ENCODE measurements at regions not wholly inside any gene's neighbourhood (a gene's known extent, or its start where the extent isn't known, plus 50 kb on each side); places are given as distances from the start of the nearest gene placed in this dataset.

DNA sequence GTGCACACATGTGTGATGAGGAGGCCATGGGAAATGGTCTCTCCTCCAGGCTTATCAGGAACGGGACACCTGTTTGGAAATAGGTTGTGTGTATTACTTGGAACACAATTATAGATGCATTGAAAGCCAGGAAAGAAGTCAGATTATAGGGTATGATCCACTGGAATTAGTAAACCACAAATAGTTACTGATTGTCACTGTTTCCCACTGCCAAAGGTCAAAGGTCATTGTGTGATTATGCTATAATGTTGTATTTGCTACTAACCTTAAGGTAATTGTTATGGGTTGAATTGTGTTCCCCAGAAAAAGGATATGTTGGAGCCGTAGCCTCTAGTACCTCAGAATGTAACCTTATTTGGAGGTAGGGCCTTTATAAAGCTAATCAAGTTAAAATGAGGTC lies 129.9 kb upstream of the FBXO33 start:
- H3K4me3 ChIP-seq = no peak overlapping the region
- WGBS, 2 donors = 79 to 86% methylated on average over 2 of the region's 2 CpGs
- H3K27ac ChIP-seq = no peak overlapping the region
- intact Hi-C loops (cut with DNase I) = no loop called here
- TF ChIP-seq, protein P1, sequence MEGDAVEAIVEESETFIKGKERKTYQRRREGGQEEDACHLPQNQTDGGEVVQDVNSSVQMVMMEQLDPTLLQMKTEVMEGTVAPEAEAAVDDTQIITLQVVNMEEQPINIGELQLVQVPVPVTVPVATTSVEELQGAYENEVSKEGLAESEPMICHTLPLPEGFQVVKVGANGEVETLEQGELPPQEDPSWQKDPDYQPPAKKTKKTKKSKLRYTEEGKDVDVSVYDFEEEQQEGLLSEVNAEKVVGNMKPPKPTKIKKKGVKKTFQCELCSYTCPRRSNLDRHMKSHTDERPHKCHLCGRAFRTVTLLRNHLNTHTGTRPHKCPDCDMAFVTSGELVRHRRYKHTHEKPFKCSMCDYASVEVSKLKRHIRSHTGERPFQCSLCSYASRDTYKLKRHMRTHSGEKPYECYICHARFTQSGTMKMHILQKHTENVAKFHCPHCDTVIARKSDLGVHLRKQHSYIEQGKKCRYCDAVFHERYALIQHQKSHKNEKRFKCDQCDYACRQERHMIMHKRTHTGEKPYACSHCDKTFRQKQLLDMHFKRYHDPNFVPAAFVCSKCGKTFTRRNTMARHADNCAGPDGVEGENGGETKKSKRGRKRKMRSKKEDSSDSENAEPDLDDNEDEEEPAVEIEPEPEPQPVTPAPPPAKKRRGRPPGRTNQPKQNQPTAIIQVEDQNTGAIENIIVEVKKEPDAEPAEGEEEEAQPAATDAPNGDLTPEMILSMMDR (IDR thresholded peaks at IDR 0.05) = no peak
- no peak for TF ChIP-seq POLR2A (IDR thresholded peaks at IDR 0.05)
- DNase-seq = no peak
- H3K9me3 ChIP-seq = peaks cover 0 to 17% (median 2%) of the 10 kb centered on the region in 3 donors
- H3K4me1 ChIP-seq = no peaks in the 10 kb centered on the region
- no peaks in the 10 kb centered on the region for H3K36me3 ChIP-seq
- no peaks in the 10 kb centered on the region for H3K27me3 ChIP-seq

DNA sequence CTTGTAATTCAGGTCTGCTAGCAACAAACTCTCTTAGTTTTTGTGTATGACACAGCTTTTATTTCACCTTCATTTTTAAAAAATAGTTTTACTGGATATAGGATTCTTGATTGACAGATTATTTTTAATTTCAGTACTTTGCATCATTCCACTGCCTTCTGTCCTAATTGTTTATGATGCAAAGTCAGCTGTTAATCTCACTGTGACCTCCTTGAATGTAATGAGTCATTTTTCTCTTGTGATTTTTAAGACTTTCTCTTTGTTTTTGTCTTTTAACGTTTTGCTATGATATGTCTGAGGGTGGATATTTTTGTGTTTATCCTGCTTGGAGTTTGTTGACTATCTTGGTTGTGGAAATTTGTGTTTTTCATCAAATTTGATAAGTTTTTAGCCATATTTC lies 126.3 kb upstream of the FBXO33 start:
- Histone ChIP-seq H3K36me3 (no peaks in the 10 kb centered on the region), H3K9me3 (peaks cover 0 to 29% (median 2%) of the 10 kb centered on the region in 3 donors), H3K27me3 (no peaks in the 10 kb centered on the region), H3K4me3 (no peak overlapping the region), H3K27ac (no peak overlapping the region), H3K4me1 (no peaks in the 10 kb centered on the region)
- TF ChIP-seq, protein P1 (IDR thresholded peaks at IDR 0.05) = no peak
- TF ChIP-seq POLR2A (IDR thresholded peaks at IDR 0.05) = no peak
- 53 to 58% methylated on average over 1 of the region's 1 CpG for WGBS, 2 donors
- intact Hi-C loops (cut with DNase I) = no loop called here
- DNase-seq = no peak

DNA sequence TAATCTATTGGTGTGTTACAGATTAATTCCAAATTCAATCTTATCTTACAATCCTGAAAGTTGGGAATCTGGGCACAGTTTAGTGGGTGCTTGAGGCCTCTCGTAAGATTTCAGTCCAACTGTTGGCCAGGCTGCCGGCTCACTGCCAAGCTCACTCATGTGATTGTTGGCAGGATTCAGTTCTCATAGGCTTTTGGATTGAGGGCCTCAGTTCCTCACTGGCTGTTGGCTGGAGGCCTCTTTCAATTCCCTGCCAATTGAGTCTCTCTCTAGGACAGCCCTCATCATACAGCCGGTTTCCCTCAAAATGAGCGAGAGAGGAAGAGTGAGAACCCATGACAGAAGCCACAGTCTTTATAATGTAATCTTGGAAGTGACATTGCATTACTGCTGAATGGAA lies 123.5 kb upstream of the FBXO33 start:
- Histone ChIP-seq H3K4me3 (no peak overlapping the region), H3K36me3 (no peaks in the 10 kb centered on the region), H3K27me3 (no peaks in the 10 kb centered on the region), H3K27ac (no peak overlapping the region), H3K9me3 (peaks cover 0 to 24% (median 2%) of the 10 kb centered on the region in 3 donors), H3K4me1 (no peaks in the 10 kb centered on the region)
- TF ChIP-seq, protein P1 (IDR thresholded peaks at IDR 0.05) = no peak
- TF ChIP-seq POLR2A (IDR thresholded peaks at IDR 0.05) = no peak
- intact Hi-C loops (cut with DNase I) = no loop called here
- DNase-seq = no peak
- 58 to 89% methylated on average over 3 to 4 of the region's 4 CpGs for WGBS, 2 donors

DNA sequence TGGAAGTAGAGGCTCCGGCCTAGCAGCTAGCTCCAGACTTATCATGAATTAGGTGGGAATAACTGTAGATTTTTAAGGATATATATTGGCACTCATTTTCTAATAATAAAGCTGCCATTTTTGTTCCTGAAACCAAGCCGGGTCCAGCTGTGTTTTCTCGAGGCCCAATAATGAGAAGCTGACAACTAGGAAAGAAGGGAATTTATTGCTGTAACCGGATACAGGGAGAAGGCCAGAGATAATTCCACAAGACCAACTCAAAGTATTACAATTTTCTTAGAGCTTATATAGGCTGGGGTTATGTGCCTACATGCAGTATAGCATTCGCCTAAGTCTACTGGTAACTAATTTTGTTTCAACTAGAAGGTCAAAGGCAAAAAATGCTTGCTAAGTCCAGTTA lies 122.3 kb upstream of the FBXO33 start:
- no peak for DNase-seq
- no peak overlapping the region for H3K27ac ChIP-seq
- peaks cover 0 to 23% (median 0%) of the 10 kb centered on the region in 3 donors for H3K9me3 ChIP-seq
- no peaks in the 10 kb centered on the region for H3K36me3 ChIP-seq
- H3K27me3 ChIP-seq = no peaks in the 10 kb centered on the region
- TF ChIP-seq, protein P1 (IDR thresholded peaks at IDR 0.05) = no peak
- no peak for TF ChIP-seq POLR2A (IDR thresholded peaks at IDR 0.05)
- no peak overlapping the region for H3K4me3 ChIP-seq
- H3K4me1 ChIP-seq = no peaks in the 10 kb centered on the region
- WGBS, 2 donors = 78 to 82% methylated on average over 5 of the region's 5 CpGs
- intact Hi-C loops (cut with DNase I) = no loop called here

DNA sequence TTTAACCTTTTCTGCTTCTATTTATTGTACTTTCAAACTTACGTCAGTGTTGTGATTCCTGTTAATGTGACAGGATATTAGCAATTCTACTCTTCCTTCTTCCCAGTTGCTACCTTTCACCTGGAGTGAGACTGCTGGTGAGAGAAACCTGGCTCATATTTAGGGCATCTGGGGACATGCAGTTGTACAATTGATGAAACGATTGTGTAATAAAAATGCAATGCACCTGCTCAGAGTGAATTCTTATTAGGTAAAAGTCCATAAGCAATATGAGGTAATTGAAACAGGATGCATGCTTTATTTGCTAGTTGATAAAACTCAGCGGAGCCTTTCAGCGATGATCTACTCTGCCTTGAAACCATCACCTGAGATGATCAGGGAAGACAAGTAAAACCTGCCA lies 116.1 kb upstream of the FBXO33 start:
- H3K27ac ChIP-seq = no peak overlapping the region
- no peak for DNase-seq
- TF ChIP-seq POLR2A (IDR thresholded peaks at IDR 0.05) = no peak
- TF ChIP-seq, protein P1 (IDR thresholded peaks at IDR 0.05) = no peak
- WGBS, 2 donors = 73 to 81% methylated on average over 4 of the region's 4 CpGs
- H3K27me3 ChIP-seq = no peaks in the 10 kb centered on the region
- H3K4me1 ChIP-seq = no peaks in the 10 kb centered on the region
- intact Hi-C loops (cut with DNase I) = no loop called here
- H3K9me3 ChIP-seq = peaks cover 0 to 18% (median 0%) of the 10 kb centered on the region in 3 donors
- H3K36me3 ChIP-seq = no peaks in the 10 kb centered on the region
- H3K4me3 ChIP-seq = no peak overlapping the region
